GM10266 (cell line): ENCODE measurements at regions not wholly inside any gene's neighbourhood (a gene's known extent, or its start where the extent isn't known, plus 50 kb on each side); places are given as distances from the start of the nearest gene placed in this dataset.
"Not testable (repeated sequence)": the region's sequence is repeated elsewhere in the genome, so short reads cannot be mapped to it uniquely, and the experiment has no call there.

Source experiments
- DNase-seq: peaks from one replicate; pipeline ENCODE4 v3.0.0; 2012; ENCODE audit errors: extremely low spot score
- CTCF ChIP-seq: IDR thresholded peaks from 2 replicates; pipeline ENCODE4 v1.5.1; 2012; ENCODE audit warnings: mild to moderate bottlenecking, low read depth; ENCODE audit not compliant: control insufficient read depth, insufficient read depth; ENCODE audit errors: missing control alignments

- TF ChIP-seq CTCF, result no peak
- no peak for DNase-seq
Measured at GRCh38 chr16:59848296-59848695, 1114.2 kb upstream of the GOT2 start.

DNA sequence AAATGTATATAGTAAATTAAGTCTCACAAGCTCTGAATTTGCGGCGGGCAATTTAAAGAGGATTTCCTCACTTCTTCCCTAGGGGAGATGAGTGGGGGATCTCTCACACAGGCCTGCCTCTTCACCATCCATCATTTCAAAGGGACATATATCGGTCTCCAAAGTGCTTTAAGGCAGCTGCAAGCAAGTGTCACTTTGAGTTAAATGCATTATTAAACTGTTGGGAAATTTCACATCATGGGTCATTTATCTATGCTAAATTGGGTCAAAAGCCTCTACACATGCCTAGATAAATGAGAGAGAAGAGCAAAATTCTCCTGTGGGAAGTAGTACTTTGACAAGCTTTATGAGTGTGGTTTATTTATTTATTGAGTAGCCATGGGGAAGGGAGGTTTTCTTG lies 1106.1 kb upstream of the GOT2 start:
- DNase-seq, result no peak
- no peak for TF ChIP-seq CTCF

DNA sequence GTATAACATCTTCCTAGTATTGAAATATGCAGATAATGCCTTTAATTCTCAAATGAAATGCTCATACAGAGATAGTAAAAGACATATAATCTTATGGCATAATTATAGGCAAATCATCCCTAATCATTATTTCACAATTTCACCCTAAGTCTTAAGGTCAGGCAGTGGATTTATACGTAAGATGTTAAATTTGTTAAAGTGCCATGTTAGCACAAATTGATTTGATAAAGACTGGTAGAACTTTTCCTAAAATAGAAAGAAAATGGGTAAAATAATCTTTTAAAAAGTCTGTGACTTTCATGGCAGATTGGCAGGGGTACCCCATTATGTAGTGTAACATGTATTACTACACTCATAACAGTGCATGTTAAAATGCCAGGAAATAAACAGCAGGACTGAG lies 1092.7 kb upstream of the GOT2 start:
- no peak for TF ChIP-seq CTCF
- DNase-seq, result no peak

GRCh38 chr16:59809488-59809887 lies 1075.4 kb upstream of the GOT2 start:
- not testable (repeated sequence) for DNase-seq

GRCh38 chr16:59783191-59783590 lies 1049.1 kb upstream of the GOT2 start:
- no peak for DNase-seq
- TF ChIP-seq CTCF, result no peak

- TF ChIP-seq CTCF, result no peak
- DNase-seq, result no peak
Measured at GRCh38 chr16:59773330-59773729, 1039.2 kb upstream of the GOT2 start.

DNA sequence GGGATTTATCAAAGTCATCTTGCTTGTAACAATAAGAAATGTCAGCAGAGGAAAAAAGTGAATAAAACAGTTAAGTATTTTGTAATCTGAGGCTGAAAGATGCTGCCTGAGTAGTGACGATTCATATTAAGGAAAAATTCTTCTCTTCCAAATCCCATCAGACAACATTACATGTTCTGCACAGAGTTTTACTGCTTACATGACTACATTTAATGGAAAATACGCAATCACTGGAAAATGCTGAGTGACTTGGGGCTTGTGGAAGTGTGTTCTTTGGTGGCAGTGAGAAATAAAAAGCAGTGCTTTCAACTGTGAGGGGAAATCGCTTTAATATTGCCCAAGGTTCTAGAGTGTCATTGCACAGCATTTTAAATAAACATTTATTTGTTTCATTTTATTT lies 1025.2 kb upstream of the GOT2 start:
- TF ChIP-seq CTCF, result no peak
- DNase-seq, result no peak

DNA sequence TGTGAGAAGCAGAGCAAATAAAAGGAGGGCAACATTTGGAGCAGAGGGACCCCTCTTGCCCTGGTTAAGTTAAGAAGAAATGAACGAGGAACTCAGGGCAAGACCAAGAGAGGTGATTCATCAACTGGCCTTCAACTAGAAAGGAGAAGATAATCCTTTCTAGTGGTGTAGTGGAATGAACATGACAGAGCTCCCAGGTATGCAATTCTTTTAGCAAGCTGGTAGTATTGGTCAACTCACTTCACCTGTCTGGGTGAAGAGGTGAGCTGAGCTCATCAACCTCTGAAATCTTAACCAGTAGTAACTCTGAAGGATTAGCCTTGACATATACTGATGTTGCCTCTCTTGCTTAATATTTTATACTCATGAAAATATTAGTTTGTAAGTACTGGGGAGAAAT lies 1024.7 kb upstream of the GOT2 start:
- no peak for DNase-seq
- TF ChIP-seq CTCF, result no peak
